Right lobe of liver (tissue), 6 donors: ENCODE measurements at regions not wholly inside any gene's neighbourhood (a gene's known extent, or its start where the extent isn't known, plus 50 kb on each side); places are given as distances from the start of the nearest gene placed in this dataset.

Source experiments
- ATAC-seq, 4 donors: fragments of 200-7000 bp; cut with Tn5 transposase; one replicate each; pipeline ENCODE4 v1.9.1; 2020; ENCODE audit warnings: mild to moderate bottlenecking in 4 of 4, moderate library complexity in 4 of 4
- DNase-seq, 3 donors: peaks; one replicate each; pipeline ENCODE4 v3.0.0-alpha.2; 2020
- H3K27ac ChIP-seq, 3 donors: fragments of 200-600 bp; one replicate each; pipeline ENCODE4 v1.8.0; 2022
- H3K27me3 ChIP-seq, 2 donors: fragments of 200-600 bp; one replicate each; pipeline ENCODE4 v1.8.0; 2022
- H3K36me3 ChIP-seq, 4 donors: fragments of 200-600 bp; sonication (generic) in 1 of 4; one replicate each; pipeline versions ENCODE4 v1.5.1 to v1.8.0; 2017 to 2022; ENCODE audit warnings: control low read depth in 1 of 4
- H3K4me1 ChIP-seq, 4 donors: fragments of 200-600 bp; sonication (generic) in 1 of 4; one replicate each; pipeline versions ENCODE4 v1.5.1 to v1.8.0; 2017 to 2022; ENCODE audit warnings: control low read depth in 1 of 4
- H3K4me3 ChIP-seq, 3 donors: fragments of 200-600 bp; one replicate each; pipeline ENCODE4 v1.8.0; 2022
- H3K9me3 ChIP-seq, 4 donors: fragments of 200-600 bp; sonication (generic) in 1 of 4; one replicate each; pipeline versions ENCODE4 v1.5.1 to v1.8.0; 2017 to 2022; ENCODE audit warnings: control low read depth in 1 of 4
- POLR2A ChIP-seq: fragments of 450-650 bp; IDR thresholded peaks from one replicate; pipeline ENCODE4 v1.6.1; 2017; ENCODE audit warnings: antibody characterized with exemption, mild to moderate bottlenecking
- whole genome bisulfite sequencing: methylation state at CpG from one replicate; pipeline ENCODE4 v1.1.6; 2018; ENCODE audit warnings: low coverage, low lambda C conversion rate; ENCODE audit not compliant: insufficient coverage; ENCODE audit errors: missing lambda C conversion rate; 5-methylcytosine and 5-hydroxymethylcytosine counted together
- intact Hi-C, 2 donors: fragments of 100-400 bp; cut with DNase I; formaldehyde crosslinking; loops; one replicate each; pipeline versions ENCODE4 v1.11.2 to v1.14.1; 2022
- TF ChIP-seq, protein P1 (sequence below), 4 donors: fragments of 200-600 bp in 3 of 4; fragments of 450-650 bp in 1 of 4; IDR thresholded peaks; one replicate each; pipeline versions ENCODE4 v1.5.1 to v1.8.0; 2016 to 2022; ENCODE audit warnings: antibody characterized with exemption in 4 of 4, mild to moderate bottlenecking in 2 of 4
- donor health status: DM: no; HTN: yes; CAD: no.
- donor health status: DM: no; HTN: no; CAD: no.
- donor health status: DM: no; HTN: no; CAD: no.
- donor health status: DM: no; HTN: yes; CAD: no.
- donor health status: DM: no; HTN: yes; CAD: no.

DNA sequence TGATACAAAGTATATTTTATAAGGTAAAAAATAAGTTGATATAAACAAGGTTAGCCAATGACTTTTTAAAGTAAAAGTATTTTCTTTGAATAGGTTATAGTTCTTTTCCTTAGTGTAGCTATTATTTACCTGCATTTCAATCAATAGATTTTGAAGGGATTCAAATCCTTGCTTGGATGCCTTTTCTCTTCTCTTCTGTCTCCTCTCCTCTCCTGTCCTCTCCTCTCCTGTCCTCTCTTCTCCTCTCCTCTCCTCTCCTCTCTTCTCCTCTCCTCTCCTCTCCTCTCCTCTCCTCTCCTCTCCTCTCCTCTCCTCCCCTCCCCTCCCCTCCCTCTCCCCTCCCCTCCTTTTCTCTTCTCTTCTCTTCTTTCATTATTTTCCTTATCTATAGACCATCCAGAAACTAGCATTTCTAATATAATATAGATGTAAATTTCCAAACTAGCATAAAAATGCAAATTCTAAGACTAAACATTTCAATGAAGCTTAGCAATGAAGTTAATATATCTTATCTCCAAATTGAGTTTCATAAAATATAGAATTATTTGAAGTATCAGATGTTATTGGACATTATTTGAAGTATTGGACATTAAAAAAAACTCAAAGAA lies 60.5 kb upstream of the PRKCQ start:
- TF ChIP-seq, protein P1, sequence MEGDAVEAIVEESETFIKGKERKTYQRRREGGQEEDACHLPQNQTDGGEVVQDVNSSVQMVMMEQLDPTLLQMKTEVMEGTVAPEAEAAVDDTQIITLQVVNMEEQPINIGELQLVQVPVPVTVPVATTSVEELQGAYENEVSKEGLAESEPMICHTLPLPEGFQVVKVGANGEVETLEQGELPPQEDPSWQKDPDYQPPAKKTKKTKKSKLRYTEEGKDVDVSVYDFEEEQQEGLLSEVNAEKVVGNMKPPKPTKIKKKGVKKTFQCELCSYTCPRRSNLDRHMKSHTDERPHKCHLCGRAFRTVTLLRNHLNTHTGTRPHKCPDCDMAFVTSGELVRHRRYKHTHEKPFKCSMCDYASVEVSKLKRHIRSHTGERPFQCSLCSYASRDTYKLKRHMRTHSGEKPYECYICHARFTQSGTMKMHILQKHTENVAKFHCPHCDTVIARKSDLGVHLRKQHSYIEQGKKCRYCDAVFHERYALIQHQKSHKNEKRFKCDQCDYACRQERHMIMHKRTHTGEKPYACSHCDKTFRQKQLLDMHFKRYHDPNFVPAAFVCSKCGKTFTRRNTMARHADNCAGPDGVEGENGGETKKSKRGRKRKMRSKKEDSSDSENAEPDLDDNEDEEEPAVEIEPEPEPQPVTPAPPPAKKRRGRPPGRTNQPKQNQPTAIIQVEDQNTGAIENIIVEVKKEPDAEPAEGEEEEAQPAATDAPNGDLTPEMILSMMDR (IDR thresholded peaks at IDR 0.05), result no peak
- TF ChIP-seq POLR2A, result no peak
- DNase-seq (no peak), ATAC-seq (no peak)
- Histone ChIP-seq H3K27ac (no peak overlapping the region), H3K27me3 (no peaks in the 10 kb centered on the region), H3K4me3 (no peak overlapping the region), H3K9me3 (no peaks in the 10 kb centered on the region), H3K36me3 (no peaks in the 10 kb centered on the region), H3K4me1 (no peaks in the 10 kb centered on the region)
- intact Hi-C loops, result loop anchor here in 1 of 2 donors (10.0 kb wide), 1 partner anchor 66 kb away; no protein-coding TSS in a partner anchor

DNA sequence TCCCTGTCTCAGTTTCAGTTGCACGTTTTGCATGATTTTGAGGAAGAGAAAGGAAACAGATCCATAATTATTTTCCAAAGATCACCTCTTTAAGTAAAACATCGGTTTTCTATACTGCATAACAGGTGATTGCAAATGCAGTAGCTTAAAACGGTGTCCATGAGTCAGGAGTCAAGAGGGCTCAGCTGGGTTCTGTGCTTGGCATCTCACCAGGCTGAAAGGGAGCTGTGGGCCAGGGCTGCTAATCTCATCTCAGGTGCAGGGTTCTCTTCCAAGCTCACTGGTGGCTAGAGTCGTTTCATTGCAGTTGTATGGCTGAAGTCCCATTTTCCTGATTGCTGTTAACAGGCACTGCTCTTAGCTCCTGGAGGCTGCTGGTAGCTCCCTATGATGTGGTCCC lies 57.0 kb upstream of the PRKCQ start:
- intact Hi-C loops, result no loop called here
- Histone ChIP-seq H3K4me3 (no peak overlapping the region), H3K9me3 (no peaks in the 10 kb centered on the region), H3K36me3 (no peaks in the 10 kb centered on the region), H3K4me1 (no peaks in the 10 kb centered on the region), H3K27ac (no peak overlapping the region), H3K27me3 (no peaks in the 10 kb centered on the region)
- ATAC-seq (no peak), DNase-seq (no peak)
- WGBS, result 47% methylated on average over 3 of the region's 4 CpGs
- TF ChIP-seq POLR2A, result no peak
- TF ChIP-seq, protein P1 (IDR thresholded peaks at IDR 0.05), result no peak

DNA sequence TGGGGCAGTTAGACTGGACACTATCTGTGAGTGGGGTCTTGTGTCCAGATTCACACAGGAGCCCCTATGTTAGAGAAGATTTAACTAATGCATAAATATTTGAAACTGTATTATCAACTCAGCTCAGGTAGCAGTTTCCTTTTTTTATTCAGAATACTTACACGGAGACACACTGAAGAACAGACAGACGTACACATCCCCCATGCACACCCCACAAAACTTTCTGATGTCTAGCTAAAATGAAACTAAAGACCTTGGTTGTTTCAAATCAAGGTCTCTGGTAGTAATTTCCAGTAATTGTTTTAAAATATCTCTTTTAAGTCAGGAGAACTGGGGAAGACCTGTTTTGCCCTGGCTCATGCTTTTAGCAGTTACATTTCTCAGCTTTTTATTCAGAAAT lies 55.7 kb upstream of the PRKCQ start:
- no peak overlapping the region for H3K4me3 ChIP-seq
- H3K27ac ChIP-seq, result no peak overlapping the region
- no peak for DNase-seq
- ATAC-seq, result no peak
- no peak for TF ChIP-seq POLR2A
- TF ChIP-seq, protein P1 (IDR thresholded peaks at IDR 0.05), result no peak
- WGBS, result 54% methylated on average over 2 of the region's 2 CpGs
- no peaks in the 10 kb centered on the region for H3K9me3 ChIP-seq
- H3K36me3 ChIP-seq, result no peaks in the 10 kb centered on the region
- no peaks in the 10 kb centered on the region for H3K4me1 ChIP-seq
- no peaks in the 10 kb centered on the region for H3K27me3 ChIP-seq
- intact Hi-C loops, result no loop called here
